Endothelial cell of umbilical vein (primary cell): ENCODE measurements at regions not wholly inside any gene's neighbourhood (a gene's known extent, or its start where the extent isn't known, plus 50 kb on each side); places are given as distances from the start of the nearest gene placed in this dataset.

ENCODE experiments used
- BruUV-seq: library from RNA; stranded (reverse); fragments of 400-500 nt; replicated peaks from 2 replicates; lab custom pipeline; 2021; lab: Mats Ljungman, UMichigan
- CTCF ChIA-PET: fragments of 300-600, 350-600 bp; sonication (Branson Sonifier 250); formaldehyde crosslinking; loops from one replicate; lab custom pipeline; 2021; ENCODE audit warnings: antibody characterized with exemption, inconsistent platforms; lab: Charles Lee
- POLR2A ChIA-PET: fragments of 300-600, 350-600 bp; sonication (Branson Sonifier 250); formaldehyde crosslinking; loops from one replicate; lab custom pipeline; 2021; ENCODE audit warnings: antibody characterized with exemption, inconsistent platforms; lab: Charles Lee
- DNase-seq: peaks from one replicate; pipeline ENCODE4 v3.0.0-alpha.2; 2011; ENCODE audit warnings: low read depth, low spot score
- FAIRE-seq: peaks from 2 replicates; lab custom pipeline; 2011; peaks lifted over from hg19 to GRCh38; lab: Jason Lieb, UNC
- H2AFZ ChIP-seq: 2 replicates; pipeline ENCODE4 v1.6.0; 2012; ENCODE audit warnings: low read depth, low read length, control low read depth, inconsistent platforms
- H3K27ac ChIP-seq: 2 replicates; pipeline ENCODE4 v1.5.1; 2011; ENCODE audit warnings: low read depth, mild to moderate bottlenecking, control low read depth, low read length, moderate library complexity; ENCODE audit not compliant: insufficient read depth
- H3K27me3 ChIP-seq, 2 experiments: 2 replicates each; pipeline versions ENCODE4 v1.6.0 to v1.6.1; 2011; ENCODE audit warnings: low read length in 2 of 2, mixed read lengths in 1 of 2; ENCODE audit not compliant: control insufficient read depth in 2 of 2, insufficient read depth in 2 of 2
- H3K36me3 ChIP-seq, 2 experiments: 2 replicates in 1 of 2; 3 replicates in 1 of 2; pipeline ENCODE4 v1.5.1; 2011; ENCODE audit warnings: low read length in 2 of 2, mild to moderate bottlenecking in 1 of 2, moderate library complexity in 1 of 2; ENCODE audit not compliant: control insufficient read depth in 2 of 2, insufficient read depth in 2 of 2; ENCODE audit errors: extremely low read depth in 1 of 2
- H3K4me1 ChIP-seq: 3 replicates; pipeline ENCODE4 v1.5.1; 2011; ENCODE audit warnings: mild to moderate bottlenecking, low read length; ENCODE audit not compliant: control insufficient read depth, insufficient read depth; ENCODE audit errors: extremely low read depth
- H3K4me2 ChIP-seq: 2 replicates; pipeline ENCODE4 v1.6.1; 2011; ENCODE audit warnings: low read length, control low read depth, mixed read lengths; ENCODE audit not compliant: insufficient read depth
- H3K4me3 ChIP-seq, 3 experiments: fragments of 200-600 bp in 1 of 3; sonication (generic), shearing (Covaris generic) in 1 of 3; replicated peaks in 1 of 3; 2 replicates each; pipeline ENCODE4 v1.5.1; 2011 to 2016; ENCODE audit warnings: control low read depth in 3 of 3, low read length in 3 of 3, mild to moderate bottlenecking in 2 of 3, inconsistent platforms in 1 of 3, low read depth in 1 of 3, moderate library complexity in 1 of 3; ENCODE audit not compliant: insufficient read depth in 1 of 3
- H3K79me2 ChIP-seq: 2 replicates; pipeline ENCODE4 v1.6.0; 2012; ENCODE audit warnings: low read length, inconsistent platforms; ENCODE audit not compliant: control insufficient read depth, insufficient read depth
- H3K9ac ChIP-seq: replicated peaks from 2 replicates; pipeline ENCODE3; 2011; ENCODE audit warnings: low read length, control low read depth; ENCODE audit not compliant: insufficient read depth; ENCODE audit errors: extremely low read depth
- H3K9me1 ChIP-seq: replicated peaks from 3 replicates; pipeline ENCODE4 v1.6.0; 2011; ENCODE audit warnings: mild to moderate bottlenecking, low read length; ENCODE audit not compliant: control insufficient read depth, insufficient read depth; ENCODE audit errors: extremely low read depth
- H3K9me3 ChIP-seq: replicated peaks from 2 replicates; pipeline ENCODE4 v1.5.1; 2012; ENCODE audit warnings: low read length, inconsistent platforms; ENCODE audit not compliant: control insufficient read depth, insufficient read depth
- H4K20me1 ChIP-seq: replicated peaks from 2 replicates; pipeline ENCODE3; 2011; ENCODE audit warnings: mild to moderate bottlenecking, low read length; ENCODE audit not compliant: control insufficient read depth, insufficient read depth; ENCODE audit errors: extremely low read depth
- EZH2 ChIP-seq: IDR thresholded peaks from 2 replicates; pipeline ENCODE4 v1.6.1; 2012; ENCODE audit warnings: borderline replicate concordance, low read depth, mild to moderate bottlenecking, moderate library complexity, low read length, inconsistent platforms; ENCODE audit not compliant: severe bottlenecking
- FOS ChIP-seq: IDR thresholded peaks from 2 replicates; pipeline ENCODE4 v1.6.1; 2011; ENCODE audit warnings: mild to moderate bottlenecking, low read length, moderate library complexity, borderline replicate concordance; ENCODE audit not compliant: insufficient read depth
- dilution Hi-C: fragments of 300-500 bp; cut with MboI; formaldehyde crosslinking; loops from one replicate; pipeline ENCODE4 v1.15.0; 2019; ENCODE audit warnings: low sequenced_read_pairs; ENCODE audit not compliant: extremely low pct_ligation_motif_present
- intact Hi-C: fragments of 100-400 bp; cut with micrococcal nuclease; formaldehyde crosslinking; loops from one replicate; pipeline ENCODE4 v1.10.0; 2022

GRCh38 chr4:62899646-62900364 is 1509.4 kb downstream of the TECRL start:
- ChIA-PET CTCF (no interaction called here), POLR2A (no interaction called here)
- Histone ChIP-seq H3K9me1 (no peaks in the 10 kb centered on the region), H3K79me2 (no peaks in the 10 kb centered on the region), H4K20me1 (no peaks in the 10 kb centered on the region), H3K36me3 (no peaks in the 10 kb centered on the region), H2AFZ (no peak overlapping the region), H3K4me3 (no peak overlapping the region), H3K9me3 (peaks cover 2% of the 10 kb centered on the region), H3K4me1 (no peaks in the 10 kb centered on the region), H3K27me3 (no peaks in the 10 kb centered on the region), H3K9ac (no peak overlapping the region), H3K4me2 (no peak overlapping the region), H3K27ac (no peak overlapping the region)
- DNase-seq (no peak), FAIRE-seq (no peak)
- intact Hi-C loops, result no loop called here
- BruUV-seq, result no TSS peak
- TF ChIP-seq FOS (no peak), EZH2 (no peak)
- dilution Hi-C loops, result no loop called here

- no TSS peak for BruUV-seq
- Histone ChIP-seq H2AFZ (no peak overlapping the region), H3K4me3 (no peak overlapping the region), H3K79me2 (no peaks in the 10 kb centered on the region), H4K20me1 (no peaks in the 10 kb centered on the region), H3K9me3 (peaks cover 3% of the 10 kb centered on the region), H3K4me2 (no peak overlapping the region), H3K9ac (no peak overlapping the region), H3K27me3 (no peaks in the 10 kb centered on the region), H3K27ac (no peak overlapping the region), H3K36me3 (no peaks in the 10 kb centered on the region), H3K4me1 (no peaks in the 10 kb centered on the region), H3K9me1 (no peaks in the 10 kb centered on the region)
- intact Hi-C loops (no loop called here), dilution Hi-C loops (no loop called here)
- no peak for DNase-seq
- CTCF ChIA-PET, result no interaction called here
- POLR2A ChIA-PET, result no interaction called here
- TF ChIP-seq EZH2 (no peak), FOS (no peak)
- no peak for FAIRE-seq
Observed at GRCh38 chr4:62898115-62898514, 1511.1 kb downstream of the TECRL start.
